Fibroblast of mammary gland (primary cell): ENCODE measurements at regions not wholly inside any gene's neighbourhood (a gene's known extent, or its start where the extent isn't known, plus 50 kb on each side); places are given as distances from the start of the nearest gene placed in this dataset.

ENCODE experiments used
- DNase-seq: peaks from one replicate; pipeline ENCODE4 v3.0.0-alpha.2; 2010; ENCODE audit warnings: low read depth
- H3K4me3 ChIP-seq: 2 replicates; pipeline ENCODE4 v1.5.1; 2011; ENCODE audit warnings: low read depth, mild to moderate bottlenecking, low read length, moderate library complexity; ENCODE audit not compliant: control insufficient read depth
- CTCF ChIP-seq: conservative IDR thresholded peaks from 2 replicates; pipeline ENCODE4 v1.5.1; 2011; ENCODE audit warnings: low read depth, low read length, inconsistent platforms; ENCODE audit not compliant: control insufficient read depth, insufficient read depth

- no peak for TF ChIP-seq CTCF
- H3K4me3 ChIP-seq, result no peak overlapping the region
- DNase-seq, result no peak
These were observed 355.3 kb upstream of the SFSWAP start for GRCh38 chr12:131355361-131356245.

GRCh38 chr12:131356485-131357184 lies 354.3 kb upstream of the SFSWAP start:
- no peak overlapping the region for H3K4me3 ChIP-seq
- DNase-seq, result no peak
- no peak for TF ChIP-seq CTCF

- no peak for TF ChIP-seq CTCF
- no peak for DNase-seq
- H3K4me3 ChIP-seq, result no peak overlapping the region
These were observed 353.6 kb upstream of the SFSWAP start for GRCh38 chr12:131357185-131357747.

GRCh38 chr12:131357920-131358319 lies 353.0 kb upstream of the SFSWAP start:
- TF ChIP-seq CTCF, result no peak
- H3K4me3 ChIP-seq, result no peak overlapping the region
- no peak for DNase-seq

GRCh38 chr12:131362291-131363211 lies 348.3 kb upstream of the SFSWAP start:
- H3K4me3 ChIP-seq, result no peak overlapping the region
- TF ChIP-seq CTCF, result no peak
- no peak for DNase-seq

- no peak for TF ChIP-seq CTCF
- no peak overlapping the region for H3K4me3 ChIP-seq
- no peak for DNase-seq
These were observed 347.5 kb upstream of the SFSWAP start for GRCh38 chr12:131363393-131363792.
